ENCODE measurements at regions not wholly inside any gene's neighbourhood (a gene's known extent, or its start where the extent isn't known, plus 50 kb on each side); places are given as distances from the start of the nearest gene placed in this dataset.

- no peak for TF ChIP-seq CTCF (IDR thresholded peaks at IDR 0.05; ENCODE audit: extremely low read depth in 1 of 2, insufficient read depth in 1 of 2, low read depth in 1 of 2, low read length in 2 of 2)
- no peak for TF ChIP-seq EZH2 (IDR thresholded peaks at IDR 0.05; ENCODE audit: borderline replicate concordance, low read depth, low read length, severe bottlenecking)
- TF ChIP-seq POLR2AphosphoS5 (IDR thresholded peaks at IDR 0.05; ENCODE audit: insufficient read depth, low read depth, low read length): no peak
- no peak for TF ChIP-seq POLR2A (IDR thresholded peaks at IDR 0.05; ENCODE audit: low read depth, low read length)
Observed at GRCh38 chr4:52198294-52198693, 147.2 kb downstream of the SPATA18 start.
